ENCODE measurements at regions not wholly inside any gene's neighbourhood (a gene's known extent, or its start where the extent isn't known, plus 50 kb on each side); places are given as distances from the start of the nearest gene placed in this dataset.

DNA sequence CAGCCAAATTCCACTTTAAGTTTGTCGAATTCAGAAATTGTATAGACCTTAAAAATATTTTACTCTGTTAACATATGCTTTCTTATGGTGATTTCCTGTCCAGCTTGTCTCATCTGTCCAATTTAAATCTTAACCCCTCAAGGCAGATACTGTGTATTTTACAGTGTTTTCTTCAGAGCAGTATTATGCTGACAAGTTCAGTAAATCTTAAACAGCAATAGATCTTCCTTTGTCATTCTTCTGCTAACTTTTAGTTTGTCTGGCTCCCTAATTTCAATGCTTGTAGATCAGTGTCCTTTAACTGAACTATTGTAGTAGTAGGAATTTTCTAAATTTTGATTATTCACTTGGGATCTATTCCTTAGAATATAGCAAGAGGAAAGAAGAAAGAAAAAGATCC, 52.8 kb upstream of the MEIS1 start:
- H3K36me3 Mint-ChIP-seq (ENCODE audit: low read depth), result no peaks in the 10 kb centered on the region
- DNase-seq, result no peak
- intact Hi-C loops (cut with micrococcal nuclease), result no loop called here
- no peak overlapping the region for H3K4me3 Mint-ChIP-seq
- H3K27ac Mint-ChIP-seq, result no peak overlapping the region
- no peaks in the 10 kb centered on the region for H3K4me1 Mint-ChIP-seq
- H3K9me3 Mint-ChIP-seq, result no peaks in the 10 kb centered on the region
- no peaks in the 10 kb centered on the region for H3K27me3 Mint-ChIP-seq

DNA sequence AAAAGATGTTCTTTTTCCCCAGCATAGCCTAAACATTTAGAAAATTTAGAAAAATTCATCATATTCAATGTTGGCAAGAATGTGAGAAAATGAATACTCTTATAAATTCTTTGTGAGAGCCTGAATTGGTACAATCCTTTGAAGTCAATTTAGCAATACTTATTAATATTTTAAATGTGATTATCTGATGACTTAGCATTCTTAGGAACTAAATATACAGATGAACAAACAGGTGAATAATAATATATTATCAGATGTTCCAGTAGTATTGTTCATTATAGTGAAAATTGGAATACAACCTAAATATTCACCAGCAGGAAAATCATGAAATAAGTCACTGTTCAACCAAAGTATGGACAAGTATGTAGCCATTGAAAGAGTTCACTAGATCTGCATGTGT, 55.5 kb upstream of the MEIS1 start:
- intact Hi-C loops (cut with micrococcal nuclease), result no loop called here
- H3K27me3 Mint-ChIP-seq, result no peaks in the 10 kb centered on the region

DNA sequence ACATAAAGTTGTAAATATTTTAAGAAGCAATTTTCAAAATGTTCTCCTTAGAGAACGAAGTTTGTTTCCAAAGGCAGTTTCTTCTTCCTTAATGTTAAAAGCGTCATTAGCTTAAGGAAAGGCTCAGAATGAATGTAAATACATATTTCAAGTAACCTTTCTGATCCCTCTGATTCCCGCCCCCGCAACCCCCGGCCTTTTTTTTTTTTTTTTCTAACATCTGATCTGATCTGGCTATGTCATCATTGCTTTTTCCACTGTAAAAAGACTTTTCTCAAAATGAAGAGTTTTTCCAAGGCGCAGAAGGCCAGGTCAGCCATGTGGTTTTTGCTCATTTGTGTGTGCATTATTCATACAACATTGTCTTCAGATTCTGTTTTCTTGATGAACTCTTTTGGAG, 57.1 kb upstream of the MEIS1 start:
- Mint-ChIP-seq H3K4me1 (no peaks in the 10 kb centered on the region), H3K27ac (no peak overlapping the region), H3K4me3 (no peak overlapping the region), H3K9me3 (no peaks in the 10 kb centered on the region), H3K36me3 (ENCODE audit: low read depth) (no peaks in the 10 kb centered on the region), H3K27me3 (no peaks in the 10 kb centered on the region)
- intact Hi-C loops (cut with micrococcal nuclease), result no loop called here
- no peak for DNase-seq

More for the DNA sequence above, 55.5 kb upstream of the MEIS1 start:
- H3K4me1 Mint-ChIP-seq, result no peaks in the 10 kb centered on the region
- no peaks in the 10 kb centered on the region for H3K36me3 Mint-ChIP-seq (ENCODE audit: low read depth)
- H3K27ac Mint-ChIP-seq, result no peak overlapping the region
- no peak overlapping the region for H3K4me3 Mint-ChIP-seq
- no peak for DNase-seq
- no peaks in the 10 kb centered on the region for H3K9me3 Mint-ChIP-seq

DNA sequence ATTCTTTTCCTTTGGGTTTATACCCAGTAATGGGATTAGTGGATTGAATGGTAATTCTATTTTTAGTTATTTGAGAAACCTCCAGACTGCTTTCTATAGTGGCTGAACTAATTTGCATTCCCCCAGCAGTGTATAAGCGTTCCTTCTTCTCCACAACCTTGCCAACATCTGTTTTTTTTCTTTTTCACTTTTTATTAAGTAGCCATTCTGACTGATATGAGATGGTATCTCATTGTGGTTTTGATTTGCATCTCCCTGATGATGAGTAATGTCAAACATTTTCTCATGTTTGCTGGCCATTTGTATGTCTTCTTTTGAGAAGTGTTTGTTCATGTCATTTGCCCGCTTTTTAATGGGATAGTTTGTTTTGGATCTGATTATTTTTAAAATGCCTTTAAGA, 64.1 kb upstream of the MEIS1 start:
- H3K4me1 Mint-ChIP-seq, result no peaks in the 10 kb centered on the region
- H3K9me3 Mint-ChIP-seq, result no peaks in the 10 kb centered on the region
- no peak overlapping the region for H3K4me3 Mint-ChIP-seq

DNA sequence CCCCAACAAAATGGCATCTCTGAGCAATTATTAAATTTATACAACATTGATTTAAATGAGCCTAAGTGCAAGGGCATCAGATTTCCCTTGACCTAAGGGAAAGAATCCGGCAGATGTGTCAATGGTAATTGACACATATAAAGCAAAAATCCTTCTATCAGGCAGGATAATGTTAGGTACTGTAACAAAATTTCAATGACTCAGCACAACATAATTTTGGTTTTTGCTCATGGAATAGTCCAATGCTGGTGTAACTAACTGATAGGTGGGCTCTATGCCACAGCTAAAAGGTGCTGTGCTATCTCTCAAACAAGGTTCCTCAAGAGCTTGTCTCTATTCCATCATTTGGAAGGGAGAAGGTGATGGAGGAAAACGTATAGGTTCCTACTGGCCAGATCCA, 68.3 kb upstream of the MEIS1 start:
- no peak overlapping the region for H3K4me3 Mint-ChIP-seq
- intact Hi-C loops (cut with micrococcal nuclease), result no loop called here
- no peaks in the 10 kb centered on the region for H3K9me3 Mint-ChIP-seq
- H3K36me3 Mint-ChIP-seq (ENCODE audit: low read depth), result no peaks in the 10 kb centered on the region
- no peak for DNase-seq
- no peaks in the 10 kb centered on the region for H3K27me3 Mint-ChIP-seq
- no peaks in the 10 kb centered on the region for H3K4me1 Mint-ChIP-seq
- no peak overlapping the region for H3K27ac Mint-ChIP-seq

More for the DNA sequence above, 64.1 kb upstream of the MEIS1 start:
- no peak for DNase-seq
- intact Hi-C loops (cut with micrococcal nuclease), result no loop called here
- no peak overlapping the region for H3K27ac Mint-ChIP-seq
- H3K27me3 Mint-ChIP-seq, result no peaks in the 10 kb centered on the region
- no peaks in the 10 kb centered on the region for H3K36me3 Mint-ChIP-seq (ENCODE audit: low read depth)

DNA sequence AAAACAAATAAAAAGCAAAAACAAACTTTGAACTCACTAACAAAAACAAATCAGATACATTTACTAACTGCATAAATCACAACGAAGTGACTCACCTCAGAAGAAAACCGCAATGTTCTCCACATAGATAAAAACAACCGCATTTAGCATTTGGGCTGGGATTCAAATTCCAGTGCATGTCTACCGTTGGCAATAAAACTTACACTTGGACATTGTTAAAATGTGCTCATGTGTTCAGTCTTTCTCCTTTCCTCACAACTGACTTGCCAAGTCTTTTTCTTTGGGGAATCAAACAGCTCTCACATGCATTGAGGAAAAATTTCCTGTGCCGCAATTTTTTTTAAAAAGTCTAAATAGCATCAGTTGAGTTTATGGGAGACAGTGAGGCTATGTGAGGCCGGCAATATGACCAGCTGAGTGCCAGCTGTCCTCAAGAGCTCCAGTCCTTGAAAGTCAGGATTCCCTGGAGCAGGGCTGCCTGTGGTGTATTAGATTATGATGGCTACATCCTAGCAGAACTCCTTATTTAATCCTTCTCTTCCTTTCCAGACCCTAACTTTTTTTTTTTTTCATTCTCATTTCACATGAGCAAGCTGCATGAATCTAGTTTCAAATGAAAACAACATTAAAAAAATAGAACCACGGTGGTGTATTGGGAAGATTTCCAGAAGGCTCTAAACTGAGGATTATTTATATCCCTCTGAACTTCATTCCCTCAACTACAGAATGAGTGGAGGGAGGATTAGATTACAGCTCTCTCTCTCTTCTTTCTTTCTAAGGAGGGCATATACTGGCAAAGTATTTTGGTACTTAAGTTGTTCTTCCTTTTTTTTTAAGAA, 70.2 kb upstream of the MEIS1 start:
- intact Hi-C loops (cut with micrococcal nuclease), result no loop called here
- DNase-seq, result no peak
- H3K36me3 Mint-ChIP-seq (ENCODE audit: low read depth), result no peaks in the 10 kb centered on the region
- H3K27me3 Mint-ChIP-seq, result no peaks in the 10 kb centered on the region
- H3K9me3 Mint-ChIP-seq, result no peaks in the 10 kb centered on the region
- H3K4me3 Mint-ChIP-seq, result no peak overlapping the region
- H3K4me1 Mint-ChIP-seq, result no peaks in the 10 kb centered on the region
- no peak overlapping the region for H3K27ac Mint-ChIP-seq

DNA sequence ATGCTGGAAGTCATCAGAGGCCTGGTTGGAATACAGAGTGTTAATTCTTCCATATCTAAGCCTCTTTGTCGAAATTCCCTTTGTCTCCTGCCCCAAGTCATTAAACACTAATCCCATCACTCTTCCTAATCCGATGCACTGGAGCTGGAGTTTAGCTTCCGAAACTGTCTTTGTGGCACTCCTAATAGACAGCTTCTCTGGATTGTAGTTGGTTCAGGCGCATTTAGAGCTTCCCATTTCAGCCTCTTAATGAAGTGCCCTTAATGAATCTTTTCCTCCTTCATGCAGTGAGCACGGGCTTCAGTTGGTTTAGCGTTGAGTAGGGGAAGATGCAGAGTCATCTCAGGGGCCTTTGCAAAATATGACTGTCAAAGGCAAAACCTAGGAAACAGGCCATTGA, 72.2 kb upstream of the MEIS1 start:
- no peak overlapping the region for H3K4me3 Mint-ChIP-seq
- H3K27ac Mint-ChIP-seq, result no peak overlapping the region
- no peak for DNase-seq
- H3K4me1 Mint-ChIP-seq, result no peaks in the 10 kb centered on the region
- H3K36me3 Mint-ChIP-seq (ENCODE audit: low read depth), result no peaks in the 10 kb centered on the region
- no peaks in the 10 kb centered on the region for H3K27me3 Mint-ChIP-seq
- no peaks in the 10 kb centered on the region for H3K9me3 Mint-ChIP-seq
- intact Hi-C loops (cut with micrococcal nuclease), result no loop called here

DNA sequence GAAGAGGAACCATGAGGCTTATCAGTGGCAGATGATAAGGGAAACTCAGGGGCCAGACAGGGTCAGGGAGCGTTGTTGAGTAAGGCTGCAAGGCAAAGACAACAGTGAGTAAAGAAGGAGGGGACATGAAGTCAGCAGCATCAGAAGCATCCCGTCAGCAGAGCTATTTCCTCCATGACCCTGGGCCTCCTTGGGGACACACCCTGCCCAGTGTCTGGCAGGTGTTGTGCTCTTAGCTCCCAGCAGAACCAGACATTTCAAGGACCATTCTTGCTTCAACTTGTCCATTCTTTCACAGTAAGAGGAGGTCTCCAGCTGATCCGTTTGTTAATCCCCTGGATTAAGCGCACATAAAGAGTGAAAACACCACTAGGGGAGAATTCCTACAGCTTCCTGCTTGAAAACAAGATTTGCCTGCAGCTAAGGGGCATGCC, 88.7 kb upstream of the MEIS1 start:
- H3K4me1 Mint-ChIP-seq, result no peaks in the 10 kb centered on the region
- no peaks in the 10 kb centered on the region for H3K27me3 Mint-ChIP-seq
- no peaks in the 10 kb centered on the region for H3K9me3 Mint-ChIP-seq
- no peak overlapping the region for H3K27ac Mint-ChIP-seq
- H3K4me3 Mint-ChIP-seq, result no peak overlapping the region
- intact Hi-C loops (cut with micrococcal nuclease), result no loop called here
- H3K36me3 Mint-ChIP-seq (ENCODE audit: low read depth), result no peaks in the 10 kb centered on the region
- no peak for DNase-seq

DNA sequence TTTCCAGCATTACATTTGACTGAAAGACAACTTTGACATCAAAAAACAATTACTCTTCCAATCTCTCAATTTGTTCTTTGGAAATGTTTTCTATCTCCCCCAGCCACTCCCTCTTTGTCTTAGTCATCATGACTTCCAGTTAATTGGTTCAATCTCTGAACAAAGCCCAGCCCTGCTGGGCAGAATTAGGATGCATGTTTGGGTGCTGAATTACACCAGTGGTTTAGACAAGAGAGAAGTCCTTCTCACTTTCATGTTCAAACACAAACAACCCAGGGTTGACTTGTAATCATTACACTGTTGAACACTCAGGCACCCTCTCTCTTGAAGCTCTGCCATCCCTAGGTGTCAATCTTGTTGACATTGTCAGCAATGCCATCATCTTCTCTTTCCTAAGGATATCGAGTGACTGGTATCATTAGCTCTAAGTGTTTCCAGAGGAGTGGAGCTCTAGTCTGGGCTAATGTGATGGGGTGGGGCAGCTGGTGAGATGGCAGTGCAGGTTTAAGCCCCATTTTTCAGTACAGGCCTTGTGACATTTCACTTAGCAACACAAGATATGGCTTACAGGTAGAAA, 90.8 kb upstream of the MEIS1 start:
- Mint-ChIP-seq H3K27ac (no peak overlapping the region), H3K4me1 (no peaks in the 10 kb centered on the region), H3K36me3 (ENCODE audit: low read depth) (no peaks in the 10 kb centered on the region), H3K27me3 (no peaks in the 10 kb centered on the region), H3K9me3 (no peaks in the 10 kb centered on the region), H3K4me3 (no peak overlapping the region)
- intact Hi-C loops (cut with micrococcal nuclease), result no loop called here
- no peak for DNase-seq

DNA sequence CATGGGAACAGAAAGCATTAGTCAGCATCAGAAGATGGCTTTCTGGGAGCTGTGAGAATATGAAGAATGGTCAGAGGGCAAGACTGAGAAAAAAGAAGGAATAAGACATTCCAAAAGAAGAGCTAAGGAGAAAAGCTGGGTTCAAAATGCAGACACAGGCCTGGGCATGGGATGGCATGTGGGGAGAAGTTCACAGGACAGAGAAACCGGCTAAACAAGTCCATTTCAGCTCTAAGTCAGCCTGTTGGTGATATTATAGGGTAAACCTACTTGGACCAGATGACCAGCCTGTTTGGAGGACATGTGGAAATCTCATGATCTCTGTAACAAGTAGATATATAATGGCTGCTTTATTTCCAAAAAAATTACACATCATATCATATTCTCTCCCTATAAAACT, 91.7 kb upstream of the MEIS1 start:
- Mint-ChIP-seq H3K9me3 (no peaks in the 10 kb centered on the region), H3K27me3 (no peaks in the 10 kb centered on the region), H3K36me3 (ENCODE audit: low read depth) (no peaks in the 10 kb centered on the region), H3K4me1 (no peaks in the 10 kb centered on the region), H3K4me3 (no peak overlapping the region), H3K27ac (no peak overlapping the region)
- intact Hi-C loops (cut with micrococcal nuclease), result no loop called here
- no peak for DNase-seq

DNA sequence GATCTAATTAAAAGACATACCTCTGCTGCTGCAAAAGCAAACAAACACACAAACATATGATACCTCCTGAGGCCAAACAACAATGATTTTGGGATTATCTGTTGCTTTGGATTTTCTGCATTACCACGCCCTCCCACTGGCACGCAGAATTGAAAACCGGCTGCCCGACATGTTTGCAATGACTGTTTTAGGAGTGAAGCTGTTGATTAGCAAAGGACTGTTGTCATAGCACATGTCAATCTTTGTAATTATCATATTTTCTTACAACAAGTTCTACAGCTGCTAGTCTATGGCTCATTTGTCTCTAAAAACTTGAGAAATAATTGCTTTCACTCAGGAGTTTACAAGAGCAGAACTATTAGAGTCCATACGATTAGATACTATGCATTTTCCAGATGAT, 94.4 kb upstream of the MEIS1 start:
- no peak overlapping the region for H3K4me3 Mint-ChIP-seq
- no peaks in the 10 kb centered on the region for H3K36me3 Mint-ChIP-seq (ENCODE audit: low read depth)
- no peak for DNase-seq
- no peaks in the 10 kb centered on the region for H3K4me1 Mint-ChIP-seq
- H3K27ac Mint-ChIP-seq, result no peak overlapping the region
- no peaks in the 10 kb centered on the region for H3K9me3 Mint-ChIP-seq
- intact Hi-C loops (cut with micrococcal nuclease), result no loop called here
- H3K27me3 Mint-ChIP-seq, result no peaks in the 10 kb centered on the region

DNA sequence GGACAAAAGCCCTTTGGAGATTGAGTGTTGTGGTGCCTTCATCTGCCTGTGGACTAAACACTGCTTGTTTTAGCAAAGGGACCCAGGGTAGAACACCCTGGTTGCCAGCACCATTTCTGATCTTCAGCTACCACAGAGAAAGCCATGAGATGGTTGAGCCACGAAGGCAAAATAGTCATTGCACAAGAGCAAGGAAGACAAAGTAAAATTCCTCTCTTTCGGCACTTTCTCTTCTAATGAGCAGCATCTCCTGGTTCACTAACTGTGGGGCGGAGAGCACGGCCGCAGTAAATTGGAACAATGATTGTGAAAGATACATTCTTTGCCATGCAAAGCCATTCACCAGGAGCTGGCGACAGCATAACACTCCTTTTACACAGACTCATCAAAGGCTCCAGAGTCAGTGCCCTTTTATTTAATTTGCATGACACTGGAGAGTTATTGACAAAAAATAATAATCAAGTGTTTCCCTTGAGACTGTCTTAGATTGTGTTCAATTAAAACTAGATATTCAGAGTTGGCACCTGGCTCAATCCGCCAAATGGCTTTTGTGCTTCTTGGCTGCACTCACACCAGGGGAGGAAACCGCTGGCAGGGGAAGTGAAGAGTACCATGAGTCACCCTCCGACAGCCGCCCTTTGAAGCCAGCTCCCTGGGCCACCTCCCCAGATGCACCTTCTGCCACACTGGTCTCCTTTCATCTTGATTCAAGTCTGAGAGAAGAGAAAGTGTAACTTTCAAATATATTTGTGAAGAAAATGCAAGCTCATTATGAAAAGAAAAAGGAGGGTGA, 100.5 kb upstream of the MEIS1 start:
- intact Hi-C loops (cut with micrococcal nuclease), result no loop called here
- Mint-ChIP-seq H3K36me3 (ENCODE audit: low read depth) (no peaks in the 10 kb centered on the region), H3K27me3 (no peaks in the 10 kb centered on the region), H3K4me1 (no peaks in the 10 kb centered on the region), H3K4me3 (no peak overlapping the region), H3K9me3 (no peaks in the 10 kb centered on the region), H3K27ac (no peak overlapping the region)
- DNase-seq, result no peak

DNA sequence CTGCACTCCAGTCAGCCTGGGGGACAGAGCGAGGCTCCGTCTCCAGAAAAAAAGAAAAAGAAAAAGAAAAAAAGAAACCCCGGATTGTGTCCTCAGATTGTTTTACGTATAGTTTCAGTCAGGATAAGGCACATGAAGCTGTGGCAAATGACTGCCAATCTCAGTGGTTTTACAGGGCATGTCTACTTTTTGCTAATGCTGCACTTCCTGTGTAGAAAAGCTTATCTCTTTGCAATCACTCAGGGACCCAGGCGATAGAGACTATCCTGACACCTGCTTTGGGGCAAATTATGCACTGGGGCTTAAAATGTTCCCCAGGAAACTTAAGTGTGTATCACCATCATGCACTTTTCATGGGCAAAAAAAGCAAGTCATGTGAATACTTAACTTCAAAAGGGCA, 103.7 kb upstream of the MEIS1 start:
- intact Hi-C loops (cut with micrococcal nuclease), result no loop called here
- Mint-ChIP-seq H3K9me3 (no peaks in the 10 kb centered on the region), H3K4me3 (no peak overlapping the region), H3K4me1 (no peaks in the 10 kb centered on the region), H3K27me3 (no peaks in the 10 kb centered on the region), H3K27ac (no peak overlapping the region), H3K36me3 (ENCODE audit: low read depth) (no peaks in the 10 kb centered on the region)
- DNase-seq, result no peak

DNA sequence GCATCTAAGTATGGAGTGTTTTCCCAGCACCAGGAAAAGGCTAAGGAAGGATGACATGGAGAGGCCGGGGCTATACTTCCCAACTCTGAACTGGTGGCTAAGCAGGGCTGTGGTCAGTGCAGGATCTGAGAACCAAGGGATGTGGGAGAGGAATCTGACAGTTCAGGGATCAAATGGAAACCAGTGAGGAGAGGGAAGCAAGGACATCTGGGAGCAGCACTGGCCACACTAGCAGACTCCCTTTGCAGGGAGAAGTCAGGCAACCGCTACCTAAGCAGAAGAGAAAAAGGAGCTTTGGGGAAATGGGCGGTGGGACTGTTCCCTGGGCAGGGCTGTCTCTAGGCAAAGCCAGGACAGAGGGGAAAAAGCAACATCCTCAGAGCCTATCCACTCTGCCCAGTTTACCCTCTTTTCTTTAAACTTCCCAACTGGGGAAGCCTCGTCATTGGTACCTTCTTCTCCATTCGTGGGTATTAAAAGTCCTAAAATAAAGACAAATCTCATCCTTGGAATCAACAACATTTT, 105.8 kb upstream of the MEIS1 start:
- Mint-ChIP-seq H3K27me3 (no peaks in the 10 kb centered on the region), H3K4me1 (no peaks in the 10 kb centered on the region), H3K9me3 (no peaks in the 10 kb centered on the region), H3K36me3 (ENCODE audit: low read depth) (no peaks in the 10 kb centered on the region), H3K27ac (no peak overlapping the region), H3K4me3 (no peak overlapping the region)
- no peak for DNase-seq
- intact Hi-C loops (cut with micrococcal nuclease), result no loop called here

Measured in activated CD4-positive, alpha-beta T cell treated with anti-CD3 and anti-CD28 coated beads, Interleukin-2, amount 10 ng/mL, durations not matched to agents 24 days and 14 days (primary cell).